Activated CD4-positive, alpha-beta T cell treated with anti-CD3 and anti-CD28 coated beads, Interleukin-2, Interleukin-4, amounts not matched to agents 100 ng/mL and 50 ng/mL, durations not matched to agents 16 hours and 8 hours (primary cell): ENCODE measurements at regions not wholly inside any gene's neighbourhood (a gene's known extent, or its start where the extent isn't known, plus 50 kb on each side); places are given as distances from the start of the nearest gene placed in this dataset.

Experiments
- DNase-seq: peaks from one replicate; pipeline ENCODE4 v3.0.0-alpha.2; 2020; ENCODE audit warnings: low spot score

- DNase-seq = no peak
Measured at GRCh38 chr21:24118738-24119459, 1488.4 kb downstream of the MRPL39 start.

- DNase-seq = no peak
Measured at GRCh38 chr21:24115141-24115540, 1492.1 kb downstream of the MRPL39 start.

DNA sequence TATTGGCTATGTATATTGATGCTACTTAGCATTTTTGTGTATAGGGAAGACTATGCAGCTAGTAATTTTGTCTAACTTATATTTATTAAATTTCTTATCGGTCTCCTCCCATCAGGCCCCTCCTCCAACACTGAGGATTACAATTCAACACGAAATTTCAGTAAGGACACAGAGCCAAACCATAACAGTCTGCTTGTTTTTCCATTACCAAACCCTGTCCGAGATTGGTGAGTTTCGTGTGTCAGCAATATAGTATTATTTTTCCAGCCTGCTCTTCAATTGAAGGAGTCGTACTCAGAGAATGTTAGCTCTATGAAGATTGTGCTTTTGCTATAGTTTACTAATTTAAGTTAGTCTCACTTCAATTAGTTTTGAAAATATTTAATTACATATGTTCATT, 1495.3 kb downstream of the MRPL39 start:
- DNase-seq = no peak

- no peak for DNase-seq
Measured at GRCh38 chr21:24110846-24111245, 1496.4 kb downstream of the MRPL39 start.

DNA sequence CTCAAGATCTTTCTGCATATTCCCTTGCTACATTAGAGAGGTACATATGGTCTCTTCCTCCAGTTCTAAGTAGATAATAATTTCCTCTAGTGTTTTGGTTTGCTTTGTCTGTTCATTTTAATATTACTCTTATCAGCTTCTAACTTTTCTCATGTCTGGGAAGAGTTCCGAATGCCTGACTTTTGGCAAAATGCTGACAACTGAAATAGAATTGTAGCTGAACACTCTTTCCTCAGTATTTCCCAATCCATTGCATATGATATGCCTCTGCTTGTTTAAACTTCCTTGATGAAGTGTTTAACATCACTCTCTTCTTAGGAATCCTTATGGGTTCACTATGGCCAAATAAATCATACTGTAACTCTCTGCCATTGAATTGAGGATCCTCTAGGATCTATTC, 1510.1 kb downstream of the MRPL39 start:
- DNase-seq = no peak

GRCh38 chr21:24096651-24097050, 1510.6 kb downstream of the MRPL39 start:
- no peak for DNase-seq

DNA sequence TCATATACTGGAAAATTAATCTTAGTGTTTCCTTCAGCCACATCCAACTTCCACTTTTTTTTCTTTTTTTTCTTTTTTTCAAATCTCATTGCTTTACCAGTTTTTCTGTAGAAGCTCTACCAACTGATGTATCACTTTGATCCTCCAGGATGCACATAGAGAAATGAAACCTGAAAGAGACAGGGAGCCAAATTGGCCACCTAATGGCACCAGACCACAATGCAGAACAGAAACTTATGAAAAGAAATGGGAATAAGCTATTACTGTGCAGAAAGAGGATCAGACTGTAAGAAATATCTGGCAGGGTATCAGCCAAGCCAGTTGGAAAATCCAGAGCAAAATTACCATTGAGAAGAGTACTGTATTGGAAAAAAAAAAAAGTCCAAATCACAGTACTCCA, 1514.2 kb downstream of the MRPL39 start:
- DNase-seq = no peak

DNA sequence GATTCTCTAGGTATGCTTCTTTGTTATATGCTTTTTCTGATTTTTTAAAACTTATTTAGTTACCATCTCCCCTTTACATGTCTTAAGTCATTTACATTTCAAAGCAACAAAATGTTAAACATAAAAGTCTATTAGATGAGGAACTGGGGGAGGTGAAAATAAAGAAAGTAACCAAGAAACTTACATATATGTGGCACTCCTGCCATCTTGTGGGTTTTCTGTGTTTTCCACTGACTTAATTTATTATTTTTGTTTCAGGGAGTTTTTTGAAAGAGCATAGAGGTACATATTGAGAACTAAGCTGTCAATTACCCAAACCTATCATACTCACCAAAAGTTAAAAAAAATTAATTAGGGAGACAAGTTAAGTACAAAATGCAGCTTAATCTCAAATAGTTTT, 1531.1 kb downstream of the MRPL39 start:
- no peak for DNase-seq

GRCh38 chr21:24055696-24056095, 1551.6 kb downstream of the MRPL39 start:
- no peak for DNase-seq

DNA sequence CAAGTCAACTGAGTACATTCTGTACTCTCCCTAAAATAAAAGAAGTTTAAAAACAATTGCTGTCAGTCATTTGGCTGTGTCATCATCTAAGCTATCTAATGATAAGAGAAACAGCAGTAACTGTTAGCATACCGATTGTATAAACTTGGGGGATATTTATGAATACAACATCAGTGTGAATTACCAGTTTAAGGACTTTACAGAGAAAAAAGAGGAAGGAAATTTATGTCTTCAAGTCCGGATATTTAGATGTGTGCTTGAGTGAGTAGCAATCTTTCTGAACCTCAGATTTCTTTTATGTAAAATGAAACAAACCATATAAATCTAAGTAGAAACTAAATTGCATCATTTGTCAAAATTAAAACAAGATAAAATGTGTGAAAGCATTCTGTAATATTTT, 1557.0 kb downstream of the MRPL39 start:
- DNase-seq = no peak

DNA sequence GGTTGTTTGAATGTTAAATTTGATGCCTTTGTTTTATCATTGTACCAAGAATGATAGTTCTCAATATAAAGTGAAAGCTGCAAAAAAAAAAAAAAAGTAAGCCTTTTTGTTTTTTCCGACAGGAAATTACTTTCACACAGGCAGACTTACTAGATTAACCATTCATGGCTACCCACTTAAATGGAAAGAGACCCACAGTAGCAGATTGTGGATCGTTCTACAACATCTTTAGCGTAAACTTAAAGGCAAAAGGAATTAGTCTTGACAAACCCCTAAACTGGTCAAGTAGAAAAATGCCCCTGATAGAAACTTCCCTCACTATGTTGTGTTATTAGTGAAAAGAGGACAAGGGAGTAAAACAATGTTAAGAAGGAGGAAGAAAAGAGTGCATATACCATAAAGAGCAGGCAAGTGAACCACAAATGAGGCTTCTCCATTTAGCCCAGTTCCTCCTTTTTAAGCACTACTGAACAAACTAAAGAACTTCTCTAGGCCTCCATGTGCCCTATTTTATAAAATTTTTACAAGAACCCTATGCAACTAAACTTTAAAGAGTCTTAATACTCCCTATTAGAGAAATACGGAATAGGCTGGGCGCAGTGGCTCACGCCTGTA, 1560.3 kb downstream of the MRPL39 start:
- no peak for DNase-seq

DNA sequence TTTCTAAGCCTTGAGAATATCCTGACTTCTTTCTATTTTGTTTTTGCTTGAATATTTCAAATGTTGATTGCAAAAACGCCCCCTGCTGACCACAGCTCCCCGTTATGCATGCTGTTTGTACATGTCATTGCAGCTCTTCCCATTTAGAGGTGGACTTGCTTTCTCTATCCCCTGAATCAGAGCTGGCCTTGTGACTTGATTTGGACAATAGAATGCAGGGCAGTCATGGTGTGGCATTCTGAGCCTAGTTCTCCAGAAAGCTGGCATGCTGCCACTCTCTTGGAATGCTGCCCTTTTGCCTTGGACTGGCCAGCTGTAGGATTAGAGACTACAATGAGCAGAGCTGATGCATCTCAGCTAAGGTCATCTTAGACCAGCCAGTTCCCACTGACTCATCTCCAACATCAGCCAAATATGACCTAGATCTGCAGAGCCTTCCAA, 1561.5 kb downstream of the MRPL39 start:
- DNase-seq = no peak

DNA sequence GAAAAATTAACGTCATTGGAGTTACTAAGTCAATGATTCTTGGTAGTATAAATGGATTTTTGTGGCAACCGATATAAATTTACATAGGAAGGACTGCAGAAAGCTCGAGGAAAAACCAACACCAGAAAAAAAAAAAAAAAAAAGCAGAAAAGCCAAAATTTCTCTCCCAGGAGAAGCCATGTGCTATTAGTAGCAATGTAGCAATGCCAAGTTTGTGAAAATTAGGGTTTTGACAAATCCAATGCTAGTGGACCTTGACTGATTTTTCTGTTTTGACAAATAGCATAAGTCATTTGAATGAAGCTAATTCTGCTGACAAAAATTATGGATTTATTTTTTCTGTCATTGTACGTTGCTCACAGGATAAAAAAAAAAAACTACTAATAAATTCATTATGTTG, 1561.9 kb downstream of the MRPL39 start:
- no peak for DNase-seq

DNA sequence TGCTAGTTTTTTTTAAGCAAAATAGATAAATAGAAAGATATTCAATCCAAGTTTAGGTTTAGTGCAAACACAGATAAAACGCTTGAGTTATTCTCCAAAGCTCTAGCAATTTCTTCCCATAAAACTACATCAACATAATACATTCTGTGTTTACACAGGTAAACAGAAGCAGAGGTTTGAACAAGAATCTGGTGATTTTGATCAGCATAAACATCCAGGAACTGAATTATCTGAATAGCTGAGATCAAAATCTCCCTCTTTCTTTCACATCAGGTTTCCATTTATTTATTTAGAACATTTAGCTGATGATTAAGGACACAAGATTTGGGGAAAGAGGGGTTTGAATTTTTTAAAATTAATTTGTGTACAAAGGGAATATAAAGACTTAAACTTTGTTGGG, 1564.6 kb downstream of the MRPL39 start:
- DNase-seq = no peak

DNA sequence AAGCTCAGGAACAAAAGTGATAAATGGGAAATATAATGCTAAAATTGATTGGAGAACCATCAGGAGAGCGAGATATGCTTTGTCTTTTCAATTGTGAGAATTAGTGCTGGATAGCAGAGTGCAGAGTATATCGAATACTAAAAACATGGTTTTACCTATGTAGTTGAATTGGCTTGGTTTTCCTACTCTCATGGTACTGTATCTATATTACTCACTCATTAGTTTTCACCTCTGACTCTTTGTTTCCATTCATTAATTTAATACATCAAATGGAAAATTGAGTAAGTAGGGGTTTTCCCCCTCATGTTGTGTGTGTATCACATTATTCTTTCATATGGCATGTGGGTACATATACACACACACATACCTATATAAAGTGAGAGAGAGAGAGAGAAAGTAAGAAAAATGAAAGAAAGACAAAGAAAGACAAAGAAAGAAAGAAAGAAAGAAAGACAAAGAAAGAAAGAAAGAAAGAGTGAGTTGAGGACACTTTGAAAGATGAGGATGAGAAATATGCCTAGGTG, 1574.5 kb downstream of the MRPL39 start:
- no peak for DNase-seq

GRCh38 chr21:24027396-24027795, 1579.9 kb downstream of the MRPL39 start:
- no peak for DNase-seq

DNA sequence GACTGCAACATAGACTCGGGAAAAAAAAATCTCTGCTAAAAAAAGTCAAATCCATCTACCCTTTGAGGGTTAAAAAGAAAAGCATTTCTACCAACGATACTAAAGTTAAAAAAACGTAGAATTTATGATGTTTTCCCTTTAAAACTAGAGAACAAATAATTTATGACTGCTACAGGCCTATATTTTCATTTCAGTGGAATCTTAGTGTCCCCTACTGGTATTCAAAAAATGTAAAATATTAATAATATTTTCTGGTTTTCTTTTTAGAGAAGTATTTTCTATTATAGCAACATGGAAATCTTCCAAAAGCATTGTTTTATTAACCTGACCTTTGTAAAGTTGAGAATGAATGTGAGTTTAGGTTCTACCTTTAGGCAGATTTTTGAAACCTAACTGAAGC, 1582.2 kb downstream of the MRPL39 start:
- DNase-seq = no peak

GRCh38 chr21:24023936-24024335, 1583.3 kb downstream of the MRPL39 start:
- DNase-seq = no peak

- DNase-seq = no peak
Measured at GRCh38 chr21:24023402-24023801, 1583.9 kb downstream of the MRPL39 start.

- no peak for DNase-seq
Measured at GRCh38 chr21:24014381-24014780, 1592.9 kb downstream of the MRPL39 start.

DNA sequence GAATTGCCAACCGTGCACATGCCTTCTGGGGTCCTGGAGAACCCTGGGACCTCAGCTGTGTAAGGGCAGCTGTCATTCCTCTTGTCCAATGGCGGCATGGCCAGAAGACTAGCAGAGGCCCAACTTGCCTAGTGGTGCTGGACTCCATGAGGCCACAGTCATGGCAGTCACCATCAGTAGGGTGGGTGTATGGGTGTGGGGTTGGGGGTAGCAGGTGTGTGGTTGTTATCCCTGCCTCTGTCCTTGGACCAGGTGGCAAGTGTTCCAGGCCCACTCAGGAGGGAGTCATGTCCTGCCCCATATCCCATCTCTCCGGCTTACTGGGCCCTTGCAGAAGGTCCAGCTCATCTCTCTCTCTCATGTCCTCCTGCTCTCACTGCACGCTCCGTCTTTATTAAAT, 1596.2 kb downstream of the MRPL39 start:
- DNase-seq = no peak

- DNase-seq = no peak
Measured at GRCh38 chr21:24007592-24007991, 1599.7 kb downstream of the MRPL39 start.

DNA sequence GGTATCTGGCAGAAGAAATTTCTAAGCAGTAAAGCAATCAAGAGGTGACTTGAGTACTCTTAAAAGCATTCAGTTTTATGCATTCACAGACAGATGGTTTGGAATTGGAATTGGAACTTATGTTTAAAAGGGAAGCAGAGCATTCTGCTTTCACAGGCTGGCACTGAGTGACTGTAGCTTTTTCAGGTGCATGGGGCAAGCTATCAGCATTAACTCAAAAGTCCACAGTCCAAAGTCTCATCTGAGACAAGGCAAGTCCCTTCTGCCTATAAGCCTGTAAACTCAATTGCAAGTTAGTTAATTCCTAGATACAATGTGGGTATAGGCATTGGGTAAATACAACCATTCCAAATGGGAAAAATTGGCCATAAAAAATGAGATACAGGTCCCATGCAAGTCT, 1620.3 kb downstream of the MRPL39 start:
- DNase-seq = no peak

DNA sequence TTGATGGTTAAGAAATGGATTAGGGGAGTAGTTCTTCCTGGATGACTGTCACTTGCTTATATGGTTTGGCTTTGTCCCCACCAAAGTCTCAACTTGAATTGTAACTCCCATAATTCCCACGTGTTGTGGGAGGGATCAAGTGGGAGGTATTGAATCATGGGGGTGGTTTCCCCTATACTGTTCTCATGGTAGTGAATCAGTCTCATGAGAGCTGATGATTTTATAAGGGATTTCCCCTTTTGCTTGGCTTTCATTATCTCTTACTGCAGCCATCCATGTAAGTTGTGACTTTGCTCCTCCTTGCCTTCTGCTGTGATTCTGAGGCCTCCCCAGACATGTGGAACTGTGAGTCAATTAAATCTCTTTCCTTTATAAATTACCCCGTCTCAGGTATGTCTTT, 1621.1 kb downstream of the MRPL39 start:
- no peak for DNase-seq
